Stimulated activated CD8-positive, alpha-beta memory T cell treated with anti-CD3 and anti-CD28 coated beads, Interleukin-7, amount 100 ng/mL, for 48 hours (primary cell): ENCODE measurements at regions not wholly inside any gene's neighbourhood (a gene's known extent, or its start where the extent isn't known, plus 50 kb on each side); places are given as distances from the start of the nearest gene placed in this dataset.

Source experiments
- DNase-seq, 2 donors: peaks; one replicate each; pipeline ENCODE4 v3.0.0-alpha.2; 2020; ENCODE audit warnings: low read depth in 1 of 2; ENCODE audit errors: extremely low read depth in 1 of 2

DNA sequence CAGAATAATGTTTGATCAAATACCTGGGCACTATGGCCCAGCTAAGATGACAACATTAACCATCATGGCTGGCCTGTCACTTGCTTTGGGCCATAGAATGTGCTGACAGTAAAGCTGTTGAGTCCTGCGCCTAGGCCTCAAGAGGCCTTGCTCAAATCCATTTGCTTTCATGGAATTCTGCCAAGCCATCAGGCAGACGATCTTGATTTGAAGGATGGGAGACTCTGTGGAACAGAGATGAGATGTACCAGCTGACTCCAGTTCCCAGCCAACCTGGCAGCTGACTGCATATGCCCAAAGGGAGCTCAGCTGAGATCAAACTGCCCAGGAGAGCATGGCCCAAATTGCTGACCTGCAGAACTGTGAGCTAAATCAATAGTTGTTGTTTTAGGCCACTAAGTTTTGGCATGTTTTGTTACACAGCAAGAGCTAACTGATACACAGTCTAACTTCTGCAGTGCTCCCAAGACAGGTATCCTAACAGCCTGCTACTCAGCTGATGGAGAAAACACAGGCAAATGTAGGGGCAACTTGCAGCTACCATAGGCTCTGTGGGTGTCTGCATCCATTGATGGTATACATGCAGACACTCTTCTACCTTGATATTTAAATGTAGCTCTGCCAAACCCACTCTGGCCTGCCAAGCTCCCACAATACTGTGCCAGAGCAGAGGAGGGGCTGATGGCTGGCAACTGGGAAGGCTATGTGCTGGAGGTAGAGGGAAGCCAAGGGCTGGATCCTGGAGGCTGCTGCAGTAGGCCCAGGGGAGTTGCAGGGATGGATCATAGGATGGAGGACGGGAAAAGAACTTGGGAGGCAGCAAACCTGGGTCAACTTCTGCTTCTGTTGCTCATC, 55.2 kb upstream of the RNF24 start:
- no peak for DNase-seq

DNA sequence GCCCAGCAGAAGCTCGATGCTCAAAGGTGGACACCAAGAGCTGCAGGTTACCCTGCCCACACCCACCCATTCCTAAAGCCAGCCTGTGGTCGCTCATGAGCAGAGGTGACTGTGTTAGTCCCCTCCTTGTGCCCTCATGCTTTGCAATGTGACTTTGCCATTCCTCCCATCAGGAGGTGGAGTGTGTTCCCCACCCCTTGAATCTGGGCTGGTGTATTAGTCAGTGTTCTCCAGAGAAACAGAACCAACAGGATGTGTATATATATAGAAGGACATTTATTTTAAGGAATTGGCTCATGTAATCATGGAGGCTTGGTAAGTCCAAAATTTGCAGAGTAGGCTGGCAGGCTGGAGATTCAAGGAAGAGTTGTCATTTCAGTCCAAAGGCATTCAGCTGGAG, 54.4 kb upstream of the RNF24 start:
- DNase-seq, result no peak

DNA sequence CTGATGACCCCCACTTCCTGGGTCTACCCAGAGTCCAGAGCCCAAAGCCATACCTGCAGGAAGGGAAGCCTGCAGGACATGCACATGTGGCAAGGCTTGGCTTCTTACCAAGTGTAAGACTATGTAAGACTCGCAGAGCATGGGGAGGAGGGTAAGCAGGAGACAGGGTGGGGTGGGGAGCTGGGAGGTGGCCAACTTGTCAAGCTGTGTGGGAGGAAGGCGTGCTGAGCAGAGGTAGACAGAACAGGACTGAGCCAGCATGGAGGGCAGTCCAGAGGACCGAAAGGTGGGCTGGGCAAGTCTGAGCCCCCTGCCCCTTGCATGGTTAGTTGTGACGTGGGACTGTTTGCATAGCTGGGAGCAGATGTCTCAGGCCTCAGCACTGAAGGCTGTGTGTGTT, 53.4 kb upstream of the RNF24 start:
- DNase-seq, result no peak

DNA sequence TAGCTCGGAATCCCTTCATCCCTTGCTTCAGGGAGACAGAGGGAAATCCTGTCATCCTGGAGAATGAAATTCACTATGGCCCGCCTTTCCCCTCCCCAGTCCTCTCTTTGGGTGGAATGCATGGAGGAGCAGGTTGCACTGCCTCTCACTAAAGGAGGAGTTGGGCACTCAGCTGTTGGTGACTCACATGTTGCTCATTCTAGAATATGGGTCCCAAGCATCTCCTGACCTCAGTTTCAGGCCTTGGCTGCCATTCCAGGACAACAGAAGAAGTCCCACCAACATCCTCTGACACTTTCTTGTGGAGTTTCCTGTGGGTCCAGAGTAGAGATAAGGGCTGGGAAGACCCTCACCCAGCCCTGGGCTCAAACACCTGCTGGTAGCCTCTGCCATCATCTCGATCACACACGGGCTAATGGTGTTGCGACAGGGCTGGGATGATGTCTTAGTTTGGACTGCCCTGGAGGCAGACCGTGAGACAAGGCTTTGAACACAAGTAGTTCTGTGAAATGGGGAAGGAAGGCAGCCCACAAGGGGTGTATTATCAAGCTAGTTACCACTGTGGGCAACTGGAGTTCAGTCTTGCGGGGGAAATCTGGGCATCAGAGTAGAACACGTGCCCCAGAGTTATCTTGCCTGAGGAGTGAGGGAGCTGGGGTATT, 52.4 kb upstream of the RNF24 start:
- DNase-seq, result no peak

DNA sequence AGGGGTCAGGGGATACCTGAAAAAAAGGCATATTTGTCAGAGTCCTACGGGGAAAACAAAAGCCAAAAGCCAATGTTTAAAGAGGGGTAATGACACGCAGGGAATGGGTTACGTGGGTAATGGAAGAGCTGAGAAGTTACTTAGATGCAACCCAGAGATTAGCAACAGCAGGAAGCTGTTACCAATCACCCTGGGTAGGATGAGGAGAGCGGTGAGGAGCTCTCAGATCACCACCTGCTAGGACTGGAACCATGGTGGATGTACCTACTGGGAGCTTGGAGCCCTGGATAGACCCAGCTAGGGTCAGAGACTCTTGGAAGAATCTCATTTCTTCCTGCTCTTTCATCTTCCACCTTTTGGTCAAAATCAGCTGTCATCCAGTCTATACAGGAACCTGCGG, 51.2 kb upstream of the RNF24 start:
- DNase-seq, result no peak

DNA sequence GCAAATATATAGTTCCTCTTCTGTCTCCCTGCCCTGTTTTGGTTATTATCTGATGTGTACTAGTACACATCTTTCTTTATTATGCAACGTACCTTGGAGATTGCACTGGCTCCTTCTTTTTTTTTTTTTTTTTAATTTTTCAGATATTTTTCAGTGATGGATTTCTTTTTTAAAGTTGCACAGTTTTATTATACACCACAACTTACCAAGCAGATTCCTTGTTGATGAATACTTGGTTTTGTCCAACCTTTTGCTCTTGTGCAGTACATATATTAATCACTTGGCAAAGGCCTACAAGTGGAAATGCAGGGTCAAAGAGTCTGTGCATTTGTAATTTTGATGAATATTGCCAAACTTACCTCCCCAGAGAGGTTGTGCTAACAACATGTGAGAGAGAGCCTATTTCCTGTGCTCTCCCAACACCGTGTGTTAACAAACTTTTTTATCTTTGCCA, 50.1 kb upstream of the RNF24 start:
- no peak for DNase-seq
